ENCODE measurements at regions not wholly inside any gene's neighbourhood (a gene's known extent, or its start where the extent isn't known, plus 50 kb on each side); places are given as distances from the start of the nearest gene placed in this dataset.

DNA sequence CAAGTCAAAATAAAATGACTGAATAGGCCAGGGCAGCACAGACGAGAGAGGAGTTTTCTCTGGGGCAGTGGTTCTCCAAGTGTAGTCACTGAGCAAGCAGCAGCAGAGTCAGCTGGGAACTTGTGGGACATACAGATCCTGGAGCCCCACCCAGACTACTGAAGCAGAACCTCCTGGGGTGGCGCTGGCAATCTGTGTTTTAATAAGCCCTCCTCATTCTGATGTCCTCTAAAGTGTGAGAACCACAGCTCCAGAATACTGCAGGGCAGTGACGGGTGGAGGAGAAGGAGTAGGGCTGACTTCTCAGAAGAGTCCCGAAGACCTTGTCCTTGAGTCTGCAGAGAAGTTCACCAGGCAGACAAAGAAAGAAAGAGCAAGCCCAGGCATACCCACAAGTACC is 251.3 kb upstream of the HES1 start:
- TF ChIP-seq, protein P1, sequence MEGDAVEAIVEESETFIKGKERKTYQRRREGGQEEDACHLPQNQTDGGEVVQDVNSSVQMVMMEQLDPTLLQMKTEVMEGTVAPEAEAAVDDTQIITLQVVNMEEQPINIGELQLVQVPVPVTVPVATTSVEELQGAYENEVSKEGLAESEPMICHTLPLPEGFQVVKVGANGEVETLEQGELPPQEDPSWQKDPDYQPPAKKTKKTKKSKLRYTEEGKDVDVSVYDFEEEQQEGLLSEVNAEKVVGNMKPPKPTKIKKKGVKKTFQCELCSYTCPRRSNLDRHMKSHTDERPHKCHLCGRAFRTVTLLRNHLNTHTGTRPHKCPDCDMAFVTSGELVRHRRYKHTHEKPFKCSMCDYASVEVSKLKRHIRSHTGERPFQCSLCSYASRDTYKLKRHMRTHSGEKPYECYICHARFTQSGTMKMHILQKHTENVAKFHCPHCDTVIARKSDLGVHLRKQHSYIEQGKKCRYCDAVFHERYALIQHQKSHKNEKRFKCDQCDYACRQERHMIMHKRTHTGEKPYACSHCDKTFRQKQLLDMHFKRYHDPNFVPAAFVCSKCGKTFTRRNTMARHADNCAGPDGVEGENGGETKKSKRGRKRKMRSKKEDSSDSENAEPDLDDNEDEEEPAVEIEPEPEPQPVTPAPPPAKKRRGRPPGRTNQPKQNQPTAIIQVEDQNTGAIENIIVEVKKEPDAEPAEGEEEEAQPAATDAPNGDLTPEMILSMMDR (IDR thresholded peaks at IDR 0.05; ENCODE audit: borderline replicate concordance, extremely low read depth, low read length, poor library complexity, severe bottlenecking), result no peak
- no peak for TF ChIP-seq EZH2 (IDR thresholded peaks at IDR 0.05; ENCODE audit: borderline replicate concordance, low read depth, low read length, severe bottlenecking)
